ENCODE measurements at regions not wholly inside any gene's neighbourhood (a gene's known extent, or its start where the extent isn't known, plus 50 kb on each side); places are given as distances from the start of the nearest gene placed in this dataset.

DNA sequence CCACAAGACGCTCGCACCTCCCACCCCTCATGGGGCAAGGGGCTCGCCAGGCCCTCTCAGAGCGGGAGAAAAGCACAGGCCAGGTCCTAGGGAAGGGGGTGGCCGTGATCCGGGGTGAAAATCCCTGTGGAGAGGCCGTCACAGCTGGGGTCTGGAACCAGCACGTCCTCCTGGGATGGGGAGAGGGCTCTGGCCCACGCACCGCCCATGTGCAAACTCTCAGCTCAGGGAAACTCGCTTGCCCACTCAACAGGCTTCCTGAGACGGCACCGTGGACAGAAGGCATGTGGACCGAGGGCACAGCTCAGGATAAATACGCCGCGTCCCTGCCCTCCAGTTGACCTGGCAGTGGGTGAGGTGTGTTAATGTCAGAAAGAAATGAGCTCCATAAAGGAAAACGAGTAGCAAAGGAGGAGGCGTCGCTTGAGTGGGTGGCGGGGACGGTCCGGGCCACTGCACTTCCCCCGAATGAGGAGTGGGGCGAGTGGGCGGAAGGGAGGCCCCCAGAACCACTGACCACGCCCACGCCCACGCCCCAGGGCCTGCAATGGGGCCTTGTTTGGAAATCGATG lies 57.6 kb upstream of the GALNT9 start:
- TF ChIP-seq CTCF (IDR thresholded peaks at IDR 0.05; ENCODE audit: insufficient read depth, low read depth, low read length, missing control alignments): no peak
- H3K4me3 ChIP-seq (ENCODE audit: low read depth, low read length): no peak overlapping the region
- DNase-seq (ENCODE audit: low read depth): no peak

GRCh38 chr12:132385923-132386751 lies 56.7 kb upstream of the GALNT9 start:
- no peak for DNase-seq (ENCODE audit: low read depth)
- TF ChIP-seq CTCF (IDR thresholded peaks at IDR 0.05; ENCODE audit: insufficient read depth, low read depth, low read length, missing control alignments): no peak

GRCh38 chr12:132384916-132385774 lies 55.8 kb upstream of the GALNT9 start:
- no peak for DNase-seq (ENCODE audit: low read depth)
- H3K4me3 ChIP-seq (ENCODE audit: low read depth, low read length): no peak overlapping the region
- no peak for TF ChIP-seq CTCF (IDR thresholded peaks at IDR 0.05; ENCODE audit: insufficient read depth, low read depth, low read length, missing control alignments)

More at GRCh38 chr12:132385923-132386751, 56.7 kb upstream of the GALNT9 start:
- H3K4me3 ChIP-seq (ENCODE audit: low read depth, low read length): no peak overlapping the region

- DNase-seq (ENCODE audit: low read depth): no peak
- TF ChIP-seq CTCF (IDR thresholded peaks at IDR 0.05; ENCODE audit: insufficient read depth, low read depth, low read length, missing control alignments): no peak
- no peak overlapping the region for H3K4me3 ChIP-seq (ENCODE audit: low read depth, low read length)
Observed at GRCh38 chr12:132380641-132381040, 51.3 kb upstream of the GALNT9 start.

GRCh38 chr12:132379996-132380395 lies 50.6 kb upstream of the GALNT9 start:
- no peak for DNase-seq (ENCODE audit: low read depth)
- no peak for TF ChIP-seq CTCF (IDR thresholded peaks at IDR 0.05; ENCODE audit: insufficient read depth, low read depth, low read length, missing control alignments)
- H3K4me3 ChIP-seq (ENCODE audit: low read depth, low read length): no peak overlapping the region

GRCh38 chr12:132379576-132379975 lies 50.2 kb upstream of the GALNT9 start:
- no peak for TF ChIP-seq CTCF (IDR thresholded peaks at IDR 0.05; ENCODE audit: insufficient read depth, low read depth, low read length, missing control alignments)
- no peak for DNase-seq (ENCODE audit: low read depth)
- H3K4me3 ChIP-seq (ENCODE audit: low read depth, low read length): no peak overlapping the region

All from GM12865 (cell line).